Peyer's patch (tissue), 4 donors: ENCODE measurements at regions not wholly inside any gene's neighbourhood (a gene's known extent, or its start where the extent isn't known, plus 50 kb on each side); places are given as distances from the start of the nearest gene placed in this dataset.

ENCODE experiments used
- POLR2A ChIP-seq, 2 donors: fragments of 450-650 bp; IDR thresholded peaks; one replicate each; pipeline ENCODE4 v1.5.1; 2017; ENCODE audit warnings: antibody characterized with exemption in 2 of 2, mild to moderate bottlenecking in 2 of 2, moderate library complexity in 2 of 2
- TF ChIP-seq, protein P1 (sequence below), 6 experiments: fragments of 450-650 bp in 4 of 6; fragments of 200-600 bp in 2 of 6; sonication (generic) in 1 of 6; IDR thresholded peaks; one replicate each; pipeline ENCODE4 v1.5.1; 2017 to 2019; ENCODE audit warnings: antibody characterized with exemption in 6 of 6, mild to moderate bottlenecking in 3 of 6, moderate library complexity in 1 of 6

DNA sequence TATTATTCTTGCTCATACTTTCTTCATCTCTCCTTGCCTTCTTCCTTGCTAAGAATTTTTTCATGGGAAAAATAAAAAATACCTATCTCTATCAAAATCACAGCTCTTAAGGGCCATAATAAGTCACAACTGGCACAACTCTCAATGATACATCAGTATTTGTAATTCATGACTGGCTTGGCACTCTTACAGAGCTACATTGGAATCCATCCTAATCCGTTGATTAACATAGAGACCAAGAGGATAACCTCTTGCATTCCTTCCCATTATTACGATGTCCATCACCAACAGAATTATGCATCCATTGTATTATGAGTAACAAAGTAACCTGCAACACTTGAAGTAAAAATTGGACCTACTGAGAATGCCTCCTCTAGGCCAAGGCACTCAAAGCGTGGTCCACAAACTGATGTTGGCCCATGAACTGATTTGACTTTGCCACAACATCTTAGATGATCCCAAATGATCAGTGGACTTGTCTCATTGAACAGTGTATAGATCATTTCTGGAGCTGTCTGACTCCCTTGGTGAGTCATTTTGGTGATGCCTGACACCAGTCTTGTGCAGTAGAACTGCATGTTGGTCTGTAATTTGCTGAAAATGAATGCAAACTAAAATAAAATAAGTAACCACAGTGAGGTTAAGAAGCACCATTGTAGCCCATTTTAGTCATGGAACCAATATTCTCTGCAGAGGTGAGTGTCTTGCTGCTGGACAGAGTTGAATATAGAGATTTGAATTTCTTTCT lies 163.2 kb downstream of the AXIN2 start:
- TF ChIP-seq, protein P1, sequence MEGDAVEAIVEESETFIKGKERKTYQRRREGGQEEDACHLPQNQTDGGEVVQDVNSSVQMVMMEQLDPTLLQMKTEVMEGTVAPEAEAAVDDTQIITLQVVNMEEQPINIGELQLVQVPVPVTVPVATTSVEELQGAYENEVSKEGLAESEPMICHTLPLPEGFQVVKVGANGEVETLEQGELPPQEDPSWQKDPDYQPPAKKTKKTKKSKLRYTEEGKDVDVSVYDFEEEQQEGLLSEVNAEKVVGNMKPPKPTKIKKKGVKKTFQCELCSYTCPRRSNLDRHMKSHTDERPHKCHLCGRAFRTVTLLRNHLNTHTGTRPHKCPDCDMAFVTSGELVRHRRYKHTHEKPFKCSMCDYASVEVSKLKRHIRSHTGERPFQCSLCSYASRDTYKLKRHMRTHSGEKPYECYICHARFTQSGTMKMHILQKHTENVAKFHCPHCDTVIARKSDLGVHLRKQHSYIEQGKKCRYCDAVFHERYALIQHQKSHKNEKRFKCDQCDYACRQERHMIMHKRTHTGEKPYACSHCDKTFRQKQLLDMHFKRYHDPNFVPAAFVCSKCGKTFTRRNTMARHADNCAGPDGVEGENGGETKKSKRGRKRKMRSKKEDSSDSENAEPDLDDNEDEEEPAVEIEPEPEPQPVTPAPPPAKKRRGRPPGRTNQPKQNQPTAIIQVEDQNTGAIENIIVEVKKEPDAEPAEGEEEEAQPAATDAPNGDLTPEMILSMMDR (IDR thresholded peaks at IDR 0.05): no peak
- TF ChIP-seq POLR2A (IDR thresholded peaks at IDR 0.05): no peak
